HuH-7.5 (cell line): ENCODE measurements at regions not wholly inside any gene's neighbourhood (a gene's known extent, or its start where the extent isn't known, plus 50 kb on each side); places are given as distances from the start of the nearest gene placed in this dataset.
"Not testable (repeated sequence)": the region's sequence is repeated elsewhere in the genome, so short reads cannot be mapped to it uniquely, and the experiment has no call there.

ENCODE experiments used
- DNase-seq: peaks from one replicate; pipeline ENCODE4 v3.0.0; 2011; ENCODE audit warnings: low spot score

GRCh38 chr2:52006821-52007366 lies 975.0 kb upstream of the NRXN1 start:
- not testable (repeated sequence) for DNase-seq

DNA sequence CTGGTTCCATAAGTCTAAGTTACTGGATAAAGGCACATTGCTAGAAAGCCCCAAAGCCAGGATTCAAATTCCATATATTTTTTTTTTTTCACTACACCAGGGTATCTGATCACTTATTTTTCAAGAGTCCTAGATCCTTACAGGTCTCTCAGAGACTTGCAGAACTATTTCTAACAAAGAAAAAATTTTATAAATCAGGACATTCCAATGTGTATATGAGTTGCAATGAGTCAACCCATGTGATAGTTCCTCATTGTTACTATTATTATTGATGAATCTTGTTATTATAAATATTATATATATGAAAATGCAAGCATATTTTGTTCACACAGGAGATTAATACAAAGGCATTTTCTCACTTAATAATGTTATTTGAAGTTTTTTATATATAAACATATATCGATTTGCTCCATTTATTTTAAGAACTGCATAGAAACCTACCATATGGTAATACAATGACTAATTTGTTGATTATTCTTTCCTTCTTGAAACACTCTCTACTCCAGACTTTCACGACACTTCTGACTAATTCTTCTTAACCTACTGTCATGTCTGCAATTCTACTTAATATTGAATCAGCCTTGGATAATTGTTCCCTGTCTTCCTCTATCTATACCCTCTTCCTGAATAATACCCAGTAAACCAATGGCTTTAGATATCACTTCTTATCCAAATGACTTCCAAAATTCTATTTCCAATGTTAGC lies 968.4 kb upstream of the NRXN1 start:
- no peak for DNase-seq

GRCh38 chr2:51998890-51999289 lies 967.0 kb upstream of the NRXN1 start:
- DNase-seq = no peak

DNA sequence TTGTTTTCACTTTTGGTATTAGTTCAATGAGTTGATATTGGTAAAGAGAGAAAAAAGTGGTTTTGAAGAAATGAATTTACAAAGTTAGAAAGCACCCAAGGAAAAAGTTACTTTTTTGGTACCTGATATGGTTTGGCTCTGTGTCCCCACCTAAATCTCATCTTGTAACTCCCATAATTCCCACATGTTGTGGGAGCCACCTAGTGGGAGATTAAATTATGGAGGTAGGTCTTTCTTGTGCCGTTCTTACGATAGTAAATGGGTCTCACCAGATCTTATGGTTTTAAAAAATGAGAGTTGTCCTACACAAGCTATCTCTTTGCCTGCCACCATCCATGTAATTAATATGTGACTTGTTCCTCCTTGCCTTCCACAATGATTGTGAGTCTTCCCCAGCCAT lies 965.6 kb upstream of the NRXN1 start:
- no peak for DNase-seq

DNA sequence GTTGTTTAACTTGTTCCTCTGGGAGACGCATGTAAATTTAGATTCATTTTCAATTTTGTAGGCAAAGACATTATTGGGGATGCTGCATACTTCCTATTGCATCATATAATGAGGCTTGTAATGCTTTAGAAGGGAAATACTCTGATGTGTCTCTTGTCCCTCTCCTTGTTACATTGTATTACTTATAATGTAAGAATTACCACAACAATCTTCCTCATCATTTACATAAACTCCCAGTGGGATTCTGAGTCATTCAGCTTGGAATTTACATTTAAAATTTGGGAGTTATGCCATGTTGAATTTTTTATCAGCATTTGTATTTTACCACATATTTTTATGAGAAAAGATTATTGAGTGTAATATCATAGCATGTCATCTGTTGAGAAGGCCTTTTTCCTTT lies 963.4 kb upstream of the NRXN1 start:
- DNase-seq = no peak

GRCh38 chr2:51994123-51994763 lies 962.3 kb upstream of the NRXN1 start:
- DNase-seq = no peak

DNA sequence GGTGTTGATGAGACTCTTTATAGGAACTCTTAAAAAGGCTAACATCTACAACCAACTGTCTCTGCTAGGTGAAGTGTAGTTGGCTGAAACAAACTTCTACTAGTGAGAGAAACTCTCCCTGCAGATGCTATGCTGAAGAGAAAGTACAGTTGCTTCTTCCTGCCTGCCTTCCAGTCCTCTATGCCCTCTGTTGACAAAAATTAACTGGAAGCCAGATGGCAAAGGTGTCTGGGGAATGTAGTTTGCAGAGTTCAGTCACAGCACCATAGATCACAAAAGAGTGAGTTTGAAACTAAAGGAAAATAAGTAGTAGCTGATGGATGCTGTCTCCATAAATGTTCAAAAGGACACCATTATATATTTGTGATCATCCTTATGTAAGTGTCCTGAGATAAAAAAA lies 958.8 kb upstream of the NRXN1 start:
- DNase-seq = no peak

DNA sequence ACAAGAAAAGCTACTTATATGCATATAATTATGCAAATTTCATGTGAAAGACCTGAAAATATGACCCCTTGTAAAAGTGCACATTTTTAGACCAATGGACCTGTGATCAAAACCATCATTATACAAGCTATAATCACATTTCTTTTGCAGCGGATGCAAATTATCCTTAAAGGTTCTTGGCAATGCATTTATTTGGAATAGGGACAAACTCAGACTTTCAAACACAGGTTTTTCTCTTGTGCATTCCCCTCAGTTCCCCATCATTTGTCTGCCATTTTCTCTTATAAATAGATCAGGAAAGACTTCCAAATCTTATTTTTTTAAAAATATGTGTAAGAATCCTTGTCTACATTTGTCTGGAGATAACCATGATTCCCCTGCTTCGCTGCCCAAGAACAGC lies 954.2 kb upstream of the NRXN1 start:
- no peak for DNase-seq

- no peak for DNase-seq
These were observed 949.9 kb upstream of the NRXN1 start for GRCh38 chr2:51981783-51982182.

- DNase-seq = no peak
These were observed 944.7 kb upstream of the NRXN1 start for GRCh38 chr2:51976623-51977022.

- DNase-seq = no peak
These were observed 939.2 kb upstream of the NRXN1 start for GRCh38 chr2:51971136-51971535.

- DNase-seq = no peak
These were observed 937.4 kb upstream of the NRXN1 start for GRCh38 chr2:51969347-51969746.

- no peak for DNase-seq
These were observed 929.0 kb upstream of the NRXN1 start for GRCh38 chr2:51960841-51961335.

DNA sequence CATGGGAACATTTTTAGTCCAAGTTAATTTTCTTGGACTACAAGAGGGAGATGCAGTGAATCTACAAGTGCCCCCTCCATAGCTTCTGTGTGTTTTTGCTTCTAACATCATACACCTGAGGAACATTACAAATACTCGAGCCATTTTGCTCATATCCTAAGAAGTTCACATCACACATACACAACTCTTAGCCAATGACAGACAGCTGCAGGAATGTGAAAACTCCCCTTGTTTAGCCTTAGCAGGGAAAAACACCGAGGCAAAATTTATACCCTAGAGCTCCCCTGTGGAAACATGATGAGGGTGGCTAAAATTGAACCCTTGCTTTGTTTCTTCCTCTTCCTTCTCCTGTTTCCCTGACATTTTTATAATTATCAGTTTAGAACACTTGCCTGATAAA lies 928.3 kb upstream of the NRXN1 start:
- DNase-seq = no peak

DNA sequence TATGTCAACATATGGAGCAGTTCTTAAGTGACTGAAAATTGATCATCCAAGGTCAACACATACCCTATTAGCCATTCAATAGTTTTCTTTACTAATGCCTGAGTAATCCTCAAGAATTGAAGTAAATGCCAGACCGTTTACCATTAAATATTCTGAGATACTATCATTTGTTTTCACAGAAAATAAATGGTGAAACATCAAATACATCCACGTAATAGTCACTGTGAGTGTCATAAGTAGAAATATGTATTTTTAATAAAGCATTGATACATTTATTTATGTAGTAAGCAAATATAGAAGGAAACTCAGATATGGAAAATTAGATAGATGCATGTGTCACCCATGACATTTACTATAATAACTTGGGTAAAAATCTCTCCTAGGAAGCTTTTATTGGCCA lies 927.8 kb upstream of the NRXN1 start:
- DNase-seq = no peak

GRCh38 chr2:51953931-51954330 lies 922.0 kb upstream of the NRXN1 start:
- DNase-seq = no peak

DNA sequence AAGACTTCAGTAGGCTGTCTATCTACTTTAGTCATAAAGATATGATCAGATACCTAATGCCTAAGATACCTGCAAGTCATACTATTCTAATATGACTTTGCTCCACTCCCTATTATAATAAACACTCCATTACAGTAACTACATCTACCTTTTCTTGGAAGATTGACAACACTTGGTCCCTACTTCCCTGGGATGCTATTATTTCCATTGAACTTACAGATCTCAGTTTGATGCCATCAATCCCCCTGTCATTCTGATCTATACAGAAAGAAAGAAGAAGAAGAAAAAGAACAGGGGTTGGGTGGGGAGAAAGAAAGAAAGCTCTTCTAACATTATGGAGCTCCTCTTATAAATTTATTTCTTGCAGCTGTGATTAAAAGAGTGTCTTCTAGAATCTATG lies 889.1 kb upstream of the NRXN1 start:
- DNase-seq = no peak

GRCh38 chr2:51920509-51920908 lies 888.6 kb upstream of the NRXN1 start:
- no peak for DNase-seq

GRCh38 chr2:51919395-51919794 lies 887.5 kb upstream of the NRXN1 start:
- DNase-seq = no peak

DNA sequence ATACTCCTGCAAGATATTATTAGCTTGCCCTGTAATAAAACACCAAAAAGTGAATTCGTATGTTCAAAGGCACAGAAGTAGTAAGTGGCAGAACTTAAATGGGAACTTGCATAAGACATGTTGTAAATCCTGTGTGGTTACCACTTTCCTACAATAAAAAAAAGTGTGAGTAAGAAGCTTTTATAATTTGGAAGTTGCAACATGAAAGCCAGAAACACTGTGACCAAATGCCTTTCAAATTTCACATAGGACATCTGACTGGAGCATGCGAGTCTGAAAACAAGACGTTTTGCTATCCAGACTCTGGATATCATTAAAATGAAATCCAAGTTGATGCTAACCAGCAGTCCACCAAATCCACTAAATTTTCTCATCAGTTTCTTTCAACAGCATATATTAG lies 886.2 kb upstream of the NRXN1 start:
- no peak for DNase-seq

- DNase-seq = no peak
These were observed 871.8 kb upstream of the NRXN1 start for GRCh38 chr2:51903728-51904127.

GRCh38 chr2:51899643-51900042 lies 867.7 kb upstream of the NRXN1 start:
- no peak for DNase-seq

DNA sequence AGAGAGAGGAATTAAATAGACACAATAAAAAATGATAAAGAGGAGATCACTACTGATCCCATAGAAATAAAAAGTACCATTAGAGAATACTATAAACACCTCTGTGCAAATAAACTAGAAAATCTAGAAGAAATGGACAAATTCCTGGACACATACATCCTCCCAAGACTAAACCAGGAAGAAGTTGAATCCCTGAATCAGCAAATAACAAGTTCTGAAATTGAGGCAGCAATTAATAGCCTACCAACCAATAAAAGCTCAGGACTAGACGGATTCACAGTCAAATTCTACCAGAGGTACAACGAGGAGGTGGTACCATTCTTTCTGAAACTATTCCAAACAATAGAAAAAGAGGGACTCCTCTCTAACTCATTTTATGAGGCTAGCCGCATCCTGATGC lies 862.7 kb upstream of the NRXN1 start:
- DNase-seq = not testable (repeated sequence)

GRCh38 chr2:51888120-51888519 lies 856.2 kb upstream of the NRXN1 start:
- no peak for DNase-seq
